ENCODE measurements at regions not wholly inside any gene's neighbourhood (a gene's known extent, or its start where the extent isn't known, plus 50 kb on each side); places are given as distances from the start of the nearest gene placed in this dataset.
"Not testable (repeated sequence)": the region's sequence is repeated elsewhere in the genome, so short reads cannot be mapped to it uniquely, and the experiment has no call there.

DNA sequence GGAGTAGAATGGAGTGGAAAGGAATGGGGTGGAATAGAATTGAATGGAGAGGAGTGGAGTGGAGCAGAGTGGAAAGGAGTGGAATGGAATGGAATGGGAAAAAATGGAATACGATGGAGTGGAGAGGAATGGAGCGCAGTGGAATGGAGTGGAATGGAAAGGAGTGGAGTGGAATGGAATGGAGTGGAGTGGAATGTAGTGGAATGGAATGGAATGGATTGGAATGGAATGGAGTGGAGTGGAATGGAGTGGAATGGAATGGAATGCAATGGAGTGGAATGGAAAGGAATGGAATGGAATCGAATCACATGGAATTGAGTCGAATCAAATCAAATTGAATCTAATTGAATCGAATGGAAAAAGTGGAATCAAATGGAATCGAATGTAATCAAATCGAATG, 1016.1 kb downstream of the CDY1 start:
- DNase-seq (ENCODE audit: low read depth, low spot score), result no peak

DNA sequence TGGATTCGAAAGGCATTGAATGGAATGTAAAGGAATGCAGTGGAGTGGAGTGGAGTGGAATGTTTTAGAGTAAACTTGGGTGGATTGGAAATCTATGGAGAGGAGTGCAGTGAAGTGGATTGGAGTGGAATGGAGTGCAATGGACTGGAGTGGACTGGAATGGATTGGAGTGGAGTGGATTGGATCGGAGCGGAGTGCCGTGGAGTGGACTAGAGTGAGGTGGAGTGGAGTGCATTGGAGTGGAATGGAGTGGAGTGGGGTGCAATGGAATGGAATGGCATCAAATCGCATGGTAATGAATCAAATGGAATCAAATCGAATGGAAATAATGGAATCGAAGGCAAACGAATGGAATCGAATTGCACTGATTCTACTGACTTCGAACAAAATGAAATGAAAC, 1023.9 kb downstream of the CDY1 start:
- DNase-seq (ENCODE audit: low read depth, low spot score), result not testable (repeated sequence)

DNA sequence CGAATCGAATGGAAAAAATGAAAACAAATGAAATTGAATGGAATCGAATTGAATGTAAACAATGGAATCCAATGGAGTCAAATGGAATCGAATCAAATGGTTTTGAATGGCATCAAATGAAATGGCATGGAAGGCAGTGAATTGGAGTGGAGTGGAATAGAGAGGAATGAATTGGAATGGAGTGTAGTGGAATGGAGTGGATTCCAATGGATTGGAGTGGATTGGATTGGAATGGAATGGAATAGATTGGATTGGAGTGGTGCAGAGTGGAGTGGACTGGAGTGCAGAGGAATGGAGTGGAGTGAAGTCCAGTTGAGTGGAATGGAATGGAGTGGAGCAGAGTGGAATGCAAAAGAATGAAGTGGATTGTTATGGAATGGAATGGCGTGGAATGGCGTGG, 1026.3 kb downstream of the CDY1 start:
- DNase-seq (ENCODE audit: low read depth, low spot score), result not testable (repeated sequence)

DNA sequence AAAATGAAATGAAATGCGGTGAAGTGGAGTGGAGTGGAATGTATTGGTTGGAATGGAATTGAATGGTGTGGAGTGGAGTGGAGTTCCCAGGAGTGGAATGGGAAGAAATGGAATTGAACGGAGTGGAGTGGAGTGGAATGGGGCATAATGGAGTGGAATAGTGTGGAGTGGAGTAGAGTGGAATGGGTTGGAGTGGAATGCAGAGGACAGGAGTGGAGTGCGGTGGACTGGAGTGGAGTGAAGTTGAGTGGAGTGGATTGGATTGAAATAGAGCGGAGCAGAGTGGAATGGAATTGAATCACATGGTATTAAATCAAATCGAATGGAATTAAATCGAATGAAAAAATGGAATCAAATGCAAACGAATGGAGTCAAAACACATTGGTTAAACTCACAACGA, 1042.3 kb downstream of the CDY1 start:
- DNase-seq (ENCODE audit: low read depth, low spot score), result not testable (repeated sequence)

GRCh38 chrY:26666691-26667090, 1044.8 kb downstream of the CDY1 start:
- DNase-seq (ENCODE audit: low read depth, low spot score), result not testable (repeated sequence)

DNA sequence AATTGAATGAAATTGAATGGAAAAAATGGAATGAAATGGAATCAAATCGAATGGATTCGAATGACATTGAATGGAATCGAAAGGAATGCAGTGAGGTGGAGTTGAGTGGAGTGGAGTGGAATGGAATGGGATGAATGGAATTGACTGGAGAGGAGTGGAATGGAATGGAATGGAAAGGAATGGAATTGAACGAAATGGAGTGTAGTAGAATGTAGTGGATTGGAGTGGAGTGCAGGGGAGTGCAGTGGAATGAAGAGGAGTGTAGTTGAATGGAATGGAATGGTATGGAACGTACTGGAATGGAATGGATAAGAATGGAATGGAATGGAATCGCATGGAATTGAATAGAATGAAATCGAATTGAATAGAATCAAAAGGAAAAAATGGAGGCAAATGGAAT, 1047.3 kb downstream of the CDY1 start:
- DNase-seq (ENCODE audit: low read depth, low spot score), result not testable (repeated sequence)

GRCh38 chrY:26670360-26670871, 1048.5 kb downstream of the CDY1 start:
- not testable (repeated sequence) for DNase-seq (ENCODE audit: low read depth, low spot score)

- peak; percentile 29 for DNase-seq (ENCODE audit: low read depth, low spot score)
Observed at GRCh38 chrY:26670881-26671879, 1049.3 kb downstream of the CDY1 start.
